ENCODE measurements at regions not wholly inside any gene's neighbourhood (a gene's known extent, or its start where the extent isn't known, plus 50 kb on each side); places are given as distances from the start of the nearest gene placed in this dataset.

DNA sequence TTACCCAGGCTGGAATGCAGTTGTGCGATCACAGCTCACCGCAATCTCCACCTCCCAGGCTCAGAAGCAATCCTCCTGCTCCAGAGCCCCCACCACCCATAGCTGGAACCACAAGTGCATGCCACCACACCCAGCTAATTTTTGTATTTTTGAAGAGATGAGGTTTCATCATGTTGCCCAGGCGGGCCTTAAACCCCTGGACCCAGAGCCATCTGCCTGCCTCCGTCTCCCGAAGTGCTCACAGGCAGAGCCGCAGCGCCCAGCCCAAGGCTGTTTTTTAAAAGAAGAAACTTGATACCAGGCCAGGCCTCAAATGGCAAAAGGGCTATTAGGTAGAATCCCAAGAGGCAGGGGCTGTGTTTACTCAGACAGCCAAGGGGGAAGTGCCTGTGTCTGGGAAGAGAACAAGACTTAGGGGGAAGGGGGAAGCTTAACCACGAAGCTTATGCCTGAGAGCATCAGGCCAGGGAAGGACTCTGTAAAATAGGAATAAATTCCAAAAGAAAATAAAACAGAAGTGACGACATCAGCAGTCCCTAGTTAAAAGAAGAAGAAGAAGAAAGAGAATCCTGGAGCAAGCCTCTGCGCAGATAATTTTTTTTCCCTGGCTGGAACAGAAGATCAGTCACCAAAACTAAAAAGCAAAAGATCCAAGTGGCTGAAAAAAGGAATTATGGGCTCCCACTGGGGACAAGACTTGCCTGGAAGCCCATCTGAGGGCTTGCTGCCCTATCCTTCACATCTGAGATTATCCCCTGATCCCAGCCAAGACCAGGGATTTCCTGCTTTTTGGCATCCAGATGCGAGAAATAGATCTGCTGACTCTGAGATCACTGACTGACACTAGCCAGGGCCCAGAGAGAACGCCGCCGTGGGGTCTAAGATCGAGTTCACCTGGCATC is 170.5 kb downstream of the NDUFA12 start:
- no peak for TF ChIP-seq EZH2 (IDR thresholded peaks at IDR 0.05; ENCODE audit: low read depth)
- TF ChIP-seq, protein P1, sequence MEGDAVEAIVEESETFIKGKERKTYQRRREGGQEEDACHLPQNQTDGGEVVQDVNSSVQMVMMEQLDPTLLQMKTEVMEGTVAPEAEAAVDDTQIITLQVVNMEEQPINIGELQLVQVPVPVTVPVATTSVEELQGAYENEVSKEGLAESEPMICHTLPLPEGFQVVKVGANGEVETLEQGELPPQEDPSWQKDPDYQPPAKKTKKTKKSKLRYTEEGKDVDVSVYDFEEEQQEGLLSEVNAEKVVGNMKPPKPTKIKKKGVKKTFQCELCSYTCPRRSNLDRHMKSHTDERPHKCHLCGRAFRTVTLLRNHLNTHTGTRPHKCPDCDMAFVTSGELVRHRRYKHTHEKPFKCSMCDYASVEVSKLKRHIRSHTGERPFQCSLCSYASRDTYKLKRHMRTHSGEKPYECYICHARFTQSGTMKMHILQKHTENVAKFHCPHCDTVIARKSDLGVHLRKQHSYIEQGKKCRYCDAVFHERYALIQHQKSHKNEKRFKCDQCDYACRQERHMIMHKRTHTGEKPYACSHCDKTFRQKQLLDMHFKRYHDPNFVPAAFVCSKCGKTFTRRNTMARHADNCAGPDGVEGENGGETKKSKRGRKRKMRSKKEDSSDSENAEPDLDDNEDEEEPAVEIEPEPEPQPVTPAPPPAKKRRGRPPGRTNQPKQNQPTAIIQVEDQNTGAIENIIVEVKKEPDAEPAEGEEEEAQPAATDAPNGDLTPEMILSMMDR (conservative IDR thresholded peaks at IDR 0.05): no peak
- Histone ChIP-seq H3K4me2 (no peak overlapping the region), H3F3A (ENCODE audit: insufficient read depth, low read depth) (no peaks in the 10 kb centered on the region), H3K36me3 (ENCODE audit: low read depth) (no peaks in the 10 kb centered on the region), H4K20me1 (ENCODE audit: insufficient read depth) (no peaks in the 10 kb centered on the region), H3K9me2 (ENCODE audit: insufficient read depth) (no peaks in the 10 kb centered on the region), H3K4me1 (replicated peaks; ENCODE audit: insufficient read depth) (no peaks in the 10 kb centered on the region), H3K27me3 (ENCODE audit: insufficient read depth, low read depth) (no peaks in the 10 kb centered on the region), H3K4me3 (no peak overlapping the region), H3K79me2 (ENCODE audit: low read depth) (no peaks in the 10 kb centered on the region), H3K9me3 (ENCODE audit: insufficient read depth, low read depth) (no peaks in the 10 kb centered on the region), H2AFZ (no peak overlapping the region), H3K27ac (no peak overlapping the region)
- ChIA-PET POLR2A (ENCODE audit: unreplicated experiment) (interaction anchor here (0.6 kb wide), 1 partner anchor 34 kb away, joined by 4 read pairs; no protein-coding TSS in a partner anchor), CTCF (interaction anchor here (0.5 kb wide), 1 partner anchor 719 kb away, joined by 16 read pairs; no protein-coding TSS in a partner anchor)
- intact Hi-C loops (cut with micrococcal nuclease; ENCODE audit: unreplicated experiment): no loop called here
- BruUV-seq (replicated peaks): no TSS peak
- DNase-seq: peak in 1 of 2 experiments; percentile 13

DNA sequence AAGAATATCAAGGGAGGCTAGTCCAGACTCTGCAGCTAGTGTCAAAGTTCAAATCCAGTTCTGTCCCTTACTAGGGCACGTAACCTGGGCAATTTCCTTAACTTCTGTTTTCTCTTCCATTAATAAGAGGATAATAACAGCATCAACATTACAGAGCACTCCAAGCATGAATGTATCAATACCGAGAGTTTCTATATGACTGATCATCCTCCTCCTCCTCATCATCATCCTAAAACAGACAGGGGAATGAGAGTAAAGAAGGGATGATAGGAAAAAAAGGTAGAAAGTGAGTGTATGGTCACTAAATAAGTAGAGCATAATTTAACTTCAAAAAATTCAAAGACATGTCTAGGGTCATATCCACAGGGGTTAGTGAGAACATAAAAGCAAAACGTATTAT is 171.4 kb downstream of the NDUFA12 start:
- no peak overlapping the region for H2AFZ ChIP-seq
- no peaks in the 10 kb centered on the region for H3K9me2 ChIP-seq (ENCODE audit: insufficient read depth)
- H3F3A ChIP-seq (ENCODE audit: insufficient read depth, low read depth): no peaks in the 10 kb centered on the region
- no peaks in the 10 kb centered on the region for H3K36me3 ChIP-seq (ENCODE audit: low read depth)
- ChIA-PET CTCF (no interaction called here), POLR2A (ENCODE audit: unreplicated experiment) (no interaction called here)
- H4K20me1 ChIP-seq (ENCODE audit: insufficient read depth): no peaks in the 10 kb centered on the region
- no peaks in the 10 kb centered on the region for H3K79me2 ChIP-seq (ENCODE audit: low read depth)
- H3K4me1 ChIP-seq (replicated peaks; ENCODE audit: insufficient read depth): no peaks in the 10 kb centered on the region
- no peaks in the 10 kb centered on the region for H3K9me3 ChIP-seq (ENCODE audit: insufficient read depth, low read depth)
- H3K4me2 ChIP-seq: no peak overlapping the region
- no TSS peak for BruUV-seq (replicated peaks)
- DNase-seq: no peak
- intact Hi-C loops (cut with micrococcal nuclease; ENCODE audit: unreplicated experiment): no loop called here
- TF ChIP-seq, protein P1 (conservative IDR thresholded peaks at IDR 0.05): no peak
- TF ChIP-seq EZH2 (IDR thresholded peaks at IDR 0.05; ENCODE audit: low read depth): no peak
- no peak overlapping the region for H3K27ac ChIP-seq
- H3K27me3 ChIP-seq (ENCODE audit: insufficient read depth, low read depth): no peaks in the 10 kb centered on the region
- H3K4me3 ChIP-seq: no peak overlapping the region

DNA sequence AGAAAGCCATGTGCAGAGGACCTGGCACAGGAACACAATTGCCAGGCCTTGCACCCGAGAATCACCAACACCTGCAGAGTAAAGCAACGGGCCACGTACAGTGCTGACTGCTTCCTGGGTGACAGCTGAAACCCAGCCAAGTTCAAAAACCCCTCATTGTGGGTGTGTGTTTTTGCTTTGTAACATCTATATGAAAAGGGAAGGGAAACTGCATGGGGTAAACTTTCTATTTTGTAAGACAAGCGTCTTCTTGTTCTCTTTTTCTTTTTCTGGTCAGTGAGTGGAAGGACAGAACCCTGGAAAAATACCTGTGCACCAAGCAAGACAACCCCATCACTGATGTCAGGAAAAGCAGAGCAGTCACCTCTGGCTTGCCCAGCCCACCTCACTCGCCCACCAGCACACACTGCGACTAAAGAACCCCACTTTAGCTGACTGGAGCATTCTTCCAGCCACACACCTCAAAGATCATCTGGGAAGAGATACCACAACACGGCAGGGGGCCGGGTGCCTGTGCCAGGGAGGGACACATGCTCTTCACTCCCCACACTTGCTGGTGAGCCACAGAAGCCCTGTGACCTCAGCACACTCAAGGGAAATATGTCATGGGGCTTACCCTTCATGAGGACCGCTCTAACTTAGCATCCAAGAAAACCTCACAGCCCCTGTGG is 172.3 kb downstream of the NDUFA12 start:
- TF ChIP-seq, protein P1 (conservative IDR thresholded peaks at IDR 0.05): no peak
- no peak for TF ChIP-seq EZH2 (IDR thresholded peaks at IDR 0.05; ENCODE audit: low read depth)
- no peaks in the 10 kb centered on the region for H3K9me2 ChIP-seq (ENCODE audit: insufficient read depth)
- no TSS peak for BruUV-seq (replicated peaks)
- DNase-seq: no peak
- H3K4me2 ChIP-seq: no peak overlapping the region
- no peaks in the 10 kb centered on the region for H3F3A ChIP-seq (ENCODE audit: insufficient read depth, low read depth)
- POLR2A ChIA-PET (ENCODE audit: unreplicated experiment): no interaction called here
- H3K9me3 ChIP-seq (ENCODE audit: insufficient read depth, low read depth): no peaks in the 10 kb centered on the region
- no peak overlapping the region for H3K27ac ChIP-seq
- H3K27me3 ChIP-seq (ENCODE audit: insufficient read depth, low read depth): no peaks in the 10 kb centered on the region
- intact Hi-C loops (cut with micrococcal nuclease; ENCODE audit: unreplicated experiment): no loop called here
- CTCF ChIA-PET: no interaction called here
- H4K20me1 ChIP-seq (ENCODE audit: insufficient read depth): no peaks in the 10 kb centered on the region
- no peaks in the 10 kb centered on the region for H3K79me2 ChIP-seq (ENCODE audit: low read depth)
- no peaks in the 10 kb centered on the region for H3K4me1 ChIP-seq (replicated peaks; ENCODE audit: insufficient read depth)
- no peak overlapping the region for H3K4me3 ChIP-seq
- no peak overlapping the region for H2AFZ ChIP-seq
- H3K36me3 ChIP-seq (ENCODE audit: low read depth): no peaks in the 10 kb centered on the region
